T-helper 1 cell treated with Interleukin-12 subunit alpha and Interleukin-12 subunit beta and Interleukin-4 antibody, amounts not matched to agents 30 μg/mL and 1 μg/mL, for 36 hours (primary cell): ENCODE measurements at regions not wholly inside any gene's neighbourhood (a gene's known extent, or its start where the extent isn't known, plus 50 kb on each side); places are given as distances from the start of the nearest gene placed in this dataset.
"Not testable (repeated sequence)": the region's sequence is repeated elsewhere in the genome, so short reads cannot be mapped to it uniquely, and the experiment has no call there.

Experiments
- H3K27ac Mint-ChIP-seq: one replicate; pipeline ENCODE4 v1.8.0; 2021; ENCODE audit warnings: mild to moderate bottlenecking, mixed read lengths
- H3K27me3 Mint-ChIP-seq: one replicate; pipeline ENCODE4 v1.8.0; 2021; ENCODE audit warnings: low read depth, mixed read lengths
- H3K36me3 Mint-ChIP-seq: one replicate; pipeline ENCODE4 v1.8.0; 2021; ENCODE audit warnings: low read depth, mixed read lengths
- H3K4me1 Mint-ChIP-seq: one replicate; pipeline ENCODE4 v1.8.0; 2021; ENCODE audit warnings: low read depth, mixed read lengths
- H3K4me3 Mint-ChIP-seq: one replicate; pipeline ENCODE4 v1.8.0; 2021; ENCODE audit warnings: mild to moderate bottlenecking, moderate library complexity, mixed read lengths
- H3K9me3 Mint-ChIP-seq: one replicate; pipeline ENCODE4 v1.8.0; 2021; ENCODE audit warnings: mixed read lengths

DNA sequence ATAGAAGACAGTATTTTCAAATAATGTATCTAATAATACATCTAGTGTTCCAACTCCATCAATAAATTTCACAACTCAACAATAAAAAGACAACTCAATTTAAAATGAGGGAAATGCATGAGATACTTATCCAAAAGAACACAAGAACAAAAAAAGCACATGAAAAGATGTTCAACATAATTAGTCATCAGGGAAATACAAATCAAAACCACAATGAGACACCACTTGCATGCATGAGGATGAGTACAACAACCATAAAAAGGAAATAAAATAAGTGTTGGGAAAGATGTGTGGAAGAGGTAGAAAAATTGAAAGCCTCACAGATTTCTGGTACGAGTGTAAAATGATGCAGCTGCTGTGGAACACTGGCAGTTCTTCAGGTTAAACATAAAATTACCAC is 111.6 kb upstream of the PTPRZ1 start:
- no peaks in the 10 kb centered on the region for H3K9me3 Mint-ChIP-seq
- H3K36me3 Mint-ChIP-seq, result no peaks in the 10 kb centered on the region
- no peaks in the 10 kb centered on the region for H3K27me3 Mint-ChIP-seq
- H3K27ac Mint-ChIP-seq, result no peak overlapping the region
- no peaks in the 10 kb centered on the region for H3K4me1 Mint-ChIP-seq
- no peak overlapping the region for H3K4me3 Mint-ChIP-seq

DNA sequence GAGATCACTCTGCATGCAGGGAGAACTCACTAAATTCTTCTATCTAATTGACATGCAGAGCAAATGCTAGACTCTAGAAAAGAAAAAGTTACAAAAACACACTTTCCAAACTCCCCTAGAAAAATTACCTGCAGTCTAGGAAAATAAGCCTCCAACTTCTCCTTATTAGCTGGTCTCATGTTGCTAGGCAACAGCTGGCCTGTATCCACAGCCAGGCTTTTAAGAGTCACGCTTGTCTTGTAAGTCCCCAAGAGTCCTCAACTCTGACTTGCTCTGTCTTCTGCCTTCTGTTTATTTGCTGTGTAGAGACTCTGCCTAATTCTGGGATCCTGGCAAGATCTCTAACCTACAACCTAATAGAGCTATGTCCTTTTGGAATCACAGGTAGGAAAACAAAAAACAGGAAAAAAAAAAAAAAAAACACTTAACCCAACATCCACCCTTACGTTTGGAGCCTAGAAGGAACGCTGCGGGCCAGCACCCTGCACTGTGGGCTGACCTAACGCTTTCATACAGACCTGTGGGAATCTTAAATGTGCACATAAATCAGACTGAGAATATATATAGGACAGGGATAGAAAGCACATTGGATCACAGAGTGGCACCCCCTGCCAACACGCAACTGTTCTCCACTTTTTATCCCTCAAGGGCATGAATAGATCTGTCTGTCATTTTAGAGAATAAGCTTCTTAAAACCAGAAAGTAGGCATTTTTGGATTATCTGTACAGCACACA is 117.0 kb upstream of the PTPRZ1 start:
- no peak overlapping the region for H3K4me3 Mint-ChIP-seq
- no peak overlapping the region for H3K27ac Mint-ChIP-seq
- no peaks in the 10 kb centered on the region for H3K27me3 Mint-ChIP-seq
- H3K9me3 Mint-ChIP-seq, result no peaks in the 10 kb centered on the region
- H3K4me1 Mint-ChIP-seq, result no peaks in the 10 kb centered on the region
- no peaks in the 10 kb centered on the region for H3K36me3 Mint-ChIP-seq

DNA sequence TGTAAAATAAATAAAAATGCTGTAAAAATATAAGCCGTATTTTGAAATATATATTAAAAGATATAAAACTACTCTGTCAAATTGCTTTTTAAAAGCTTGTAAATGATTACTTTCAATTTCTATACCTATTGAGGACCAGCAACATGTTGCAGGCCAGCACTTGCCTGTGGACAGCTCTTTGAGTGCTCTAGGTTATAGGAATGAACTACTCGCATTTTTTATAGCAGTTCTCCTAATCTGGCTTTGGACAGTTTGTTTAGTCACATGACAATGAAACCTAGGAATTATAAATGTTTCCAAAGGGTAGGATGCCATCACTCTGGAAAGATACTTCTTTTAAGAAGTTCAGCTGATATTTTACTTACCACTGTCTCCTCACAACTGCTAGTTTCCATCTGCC is 117.7 kb upstream of the PTPRZ1 start:
- H3K27me3 Mint-ChIP-seq, result no peaks in the 10 kb centered on the region
- no peaks in the 10 kb centered on the region for H3K36me3 Mint-ChIP-seq
- H3K4me3 Mint-ChIP-seq, result no peak overlapping the region
- H3K9me3 Mint-ChIP-seq, result no peaks in the 10 kb centered on the region
- no peaks in the 10 kb centered on the region for H3K4me1 Mint-ChIP-seq
- no peak overlapping the region for H3K27ac Mint-ChIP-seq

DNA sequence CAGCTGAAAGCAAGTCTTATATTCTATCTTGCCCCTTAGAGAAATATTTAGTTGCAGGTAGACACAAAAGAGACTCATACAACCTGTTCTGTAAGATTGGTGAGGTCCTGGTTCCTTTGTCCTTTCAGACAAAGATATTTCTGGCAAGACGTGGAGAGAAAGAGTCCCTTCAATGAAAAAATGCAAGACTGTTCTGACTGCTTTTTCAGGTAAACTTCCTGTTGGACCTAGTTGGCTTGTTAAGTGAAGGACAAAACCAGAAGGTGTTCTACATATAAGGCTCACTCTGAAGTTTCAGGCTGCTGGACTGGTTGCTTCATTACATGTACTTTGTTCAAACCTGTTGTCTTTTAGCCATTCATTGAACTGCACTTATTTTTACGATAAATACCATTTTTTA is 119.0 kb upstream of the PTPRZ1 start:
- Mint-ChIP-seq H3K9me3 (no peaks in the 10 kb centered on the region), H3K36me3 (no peaks in the 10 kb centered on the region), H3K27ac (no peak overlapping the region), H3K4me1 (no peaks in the 10 kb centered on the region), H3K27me3 (no peaks in the 10 kb centered on the region), H3K4me3 (no peak overlapping the region)

DNA sequence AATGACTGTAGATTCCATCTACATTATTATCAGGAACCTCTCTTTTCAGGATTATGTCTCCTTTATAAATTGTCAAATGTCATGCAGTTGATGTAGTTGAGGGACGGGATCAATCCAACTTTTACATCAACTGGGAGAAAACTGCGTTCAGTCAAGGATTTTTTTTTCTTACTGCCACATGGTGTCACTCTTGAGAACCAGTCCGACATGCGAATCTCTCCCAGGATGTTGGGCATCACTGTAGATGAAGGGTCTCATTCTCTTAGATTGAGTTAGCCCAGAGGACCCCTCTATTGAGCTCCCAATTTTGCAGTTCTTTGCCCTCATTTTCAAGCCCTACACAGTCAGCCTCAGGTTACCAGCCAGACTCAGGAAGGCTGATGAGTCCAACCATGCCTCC is 120.3 kb upstream of the PTPRZ1 start:
- H3K36me3 Mint-ChIP-seq, result no peaks in the 10 kb centered on the region
- H3K27me3 Mint-ChIP-seq, result peaks cover 3% of the 10 kb centered on the region
- H3K27ac Mint-ChIP-seq, result no peak overlapping the region
- no peaks in the 10 kb centered on the region for H3K4me1 Mint-ChIP-seq
- no peaks in the 10 kb centered on the region for H3K9me3 Mint-ChIP-seq
- no peak overlapping the region for H3K4me3 Mint-ChIP-seq

DNA sequence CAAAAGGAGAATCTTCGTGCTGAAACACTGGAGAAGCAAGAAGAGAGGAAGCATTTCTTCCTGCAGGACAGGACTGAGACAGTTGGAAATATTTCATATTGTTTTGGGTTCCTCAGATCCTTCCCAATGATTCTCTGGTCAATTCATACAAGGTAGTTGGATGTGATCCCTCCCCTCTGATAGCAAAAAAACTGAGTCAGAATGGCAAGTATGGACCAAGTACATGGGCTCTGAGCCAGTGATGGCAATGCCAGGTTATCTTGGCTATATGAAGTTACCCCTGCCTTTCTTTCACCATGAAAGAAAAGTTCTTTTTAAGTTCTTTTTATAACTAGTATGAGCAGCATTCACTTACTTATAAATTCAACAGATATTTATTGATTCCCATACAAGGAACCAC is 124.4 kb upstream of the PTPRZ1 start:
- Mint-ChIP-seq H3K27me3 (peaks cover 3% of the 10 kb centered on the region), H3K9me3 (no peaks in the 10 kb centered on the region), H3K27ac (no peak overlapping the region), H3K36me3 (no peaks in the 10 kb centered on the region), H3K4me1 (no peaks in the 10 kb centered on the region), H3K4me3 (no peak overlapping the region)

- Mint-ChIP-seq H3K36me3 (no peaks in the 10 kb centered on the region), H3K27ac (no peak overlapping the region), H3K4me1 (no peaks in the 10 kb centered on the region), H3K4me3 (no peak overlapping the region), H3K9me3 (no peaks in the 10 kb centered on the region), H3K27me3 (peaks cover 3% of the 10 kb centered on the region)
Measured at GRCh38 chr7:121745856-121746255, 127.1 kb upstream of the PTPRZ1 start.

DNA sequence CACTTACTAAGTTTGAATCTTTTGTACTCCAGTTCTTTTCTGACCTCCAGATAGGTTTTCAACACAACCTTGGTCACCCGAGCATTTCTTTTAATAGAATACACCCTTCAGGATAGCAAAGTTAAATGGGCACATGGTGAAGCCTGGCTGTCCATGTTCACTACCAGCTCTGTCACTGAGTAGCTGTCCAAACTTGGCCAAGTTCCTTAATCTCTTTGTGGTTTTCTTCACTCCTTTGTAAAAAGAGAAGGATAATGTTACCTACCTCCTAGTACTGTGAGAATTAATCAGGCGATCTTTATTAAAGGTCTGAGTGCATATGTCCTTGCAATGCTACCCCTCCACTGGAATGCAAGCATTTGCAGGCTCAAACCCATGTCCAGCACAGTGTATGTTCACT is 128.1 kb upstream of the PTPRZ1 start:
- Mint-ChIP-seq H3K27me3 (peaks cover 3% of the 10 kb centered on the region), H3K27ac (no peak overlapping the region), H3K36me3 (no peaks in the 10 kb centered on the region), H3K9me3 (no peaks in the 10 kb centered on the region), H3K4me1 (no peaks in the 10 kb centered on the region), H3K4me3 (no peak overlapping the region)

DNA sequence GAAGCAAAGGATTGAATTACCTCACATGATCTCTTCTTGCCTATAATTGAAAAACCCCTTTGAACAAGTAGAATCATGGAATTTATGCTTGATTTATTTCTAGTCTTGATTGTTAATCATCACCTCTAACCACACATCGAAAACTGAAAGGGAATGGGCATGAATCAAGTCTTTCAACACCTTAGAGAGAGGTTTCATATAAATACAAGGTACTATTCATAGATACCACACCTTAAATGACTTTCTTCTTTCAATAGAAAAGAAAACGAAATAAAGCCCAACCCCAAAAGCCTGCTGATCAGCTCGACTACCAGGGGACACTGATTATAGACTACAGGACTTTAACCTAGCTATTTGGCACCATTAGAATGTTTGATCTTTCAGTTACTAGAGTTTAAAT is 128.6 kb upstream of the PTPRZ1 start:
- Mint-ChIP-seq H3K36me3 (no peaks in the 10 kb centered on the region), H3K4me1 (no peaks in the 10 kb centered on the region), H3K4me3 (no peak overlapping the region), H3K27ac (no peak overlapping the region), H3K27me3 (peaks cover 3% of the 10 kb centered on the region), H3K9me3 (no peaks in the 10 kb centered on the region)

DNA sequence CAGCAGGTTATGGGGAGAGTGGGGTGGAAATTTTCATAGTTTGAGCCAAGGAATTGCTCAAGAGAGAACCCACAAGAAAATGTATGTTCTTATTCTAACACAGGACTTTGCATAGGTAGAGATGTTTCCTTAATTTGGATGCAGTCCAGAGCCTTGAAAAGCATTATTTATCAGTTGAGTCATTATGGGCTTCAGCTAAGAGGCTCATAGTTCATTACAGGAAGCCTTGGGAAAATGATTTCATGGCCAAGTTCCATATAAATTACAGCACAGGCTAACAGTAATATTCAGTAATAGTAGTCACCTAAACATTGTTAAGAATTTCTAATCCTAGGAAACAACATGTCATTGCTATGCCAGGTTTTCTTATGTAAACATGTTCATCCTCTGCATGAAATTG is 131.1 kb upstream of the PTPRZ1 start:
- Mint-ChIP-seq H3K27ac (no peak overlapping the region), H3K4me3 (no peak overlapping the region), H3K27me3 (no peaks in the 10 kb centered on the region), H3K4me1 (no peaks in the 10 kb centered on the region), H3K9me3 (no peaks in the 10 kb centered on the region), H3K36me3 (no peaks in the 10 kb centered on the region)

DNA sequence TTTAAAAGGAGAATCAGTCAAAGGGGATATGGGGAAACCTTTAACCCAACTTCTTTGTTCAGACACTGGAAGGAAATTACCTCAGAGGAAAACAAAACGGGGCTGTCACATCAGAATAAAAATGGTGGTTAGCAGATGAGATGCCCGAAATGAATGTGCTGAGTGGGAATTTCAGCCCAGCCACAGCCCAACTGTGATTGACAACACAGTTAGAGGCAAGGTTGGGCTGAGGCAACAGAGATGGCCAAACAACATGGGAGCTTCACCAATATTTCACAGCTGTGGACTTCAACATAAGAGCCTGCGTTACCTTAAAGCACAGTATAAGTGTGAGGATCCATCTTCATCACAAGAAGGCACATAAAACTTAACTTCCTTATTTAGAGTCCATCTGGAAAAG is 133.5 kb upstream of the PTPRZ1 start:
- H3K9me3 Mint-ChIP-seq, result no peaks in the 10 kb centered on the region
- no peak overlapping the region for H3K4me3 Mint-ChIP-seq
- no peaks in the 10 kb centered on the region for H3K4me1 Mint-ChIP-seq
- no peaks in the 10 kb centered on the region for H3K27me3 Mint-ChIP-seq
- H3K27ac Mint-ChIP-seq, result no peak overlapping the region
- no peaks in the 10 kb centered on the region for H3K36me3 Mint-ChIP-seq

DNA sequence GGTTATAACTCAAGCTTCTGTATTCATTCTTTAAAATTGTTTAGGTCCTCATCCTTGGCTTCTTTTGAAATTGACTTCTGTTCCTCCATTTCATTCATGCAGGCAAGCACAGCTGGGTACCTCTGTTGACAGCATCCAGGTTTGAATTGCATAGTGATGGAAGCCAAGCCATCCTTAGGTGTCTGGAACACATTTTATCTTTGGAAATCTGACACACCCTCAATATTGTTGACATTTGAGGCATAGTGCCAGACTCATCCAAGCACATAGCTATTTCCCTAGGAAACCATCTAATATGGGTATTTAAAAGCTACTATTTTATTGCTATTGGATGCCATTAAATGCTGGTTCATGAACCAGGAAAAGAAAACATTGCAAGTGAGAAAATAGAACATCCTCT is 142.1 kb upstream of the PTPRZ1 start:
- H3K27ac Mint-ChIP-seq, result no peak overlapping the region
- peaks cover 10% of the 10 kb centered on the region for H3K9me3 Mint-ChIP-seq
- no peak overlapping the region for H3K4me3 Mint-ChIP-seq
- no peaks in the 10 kb centered on the region for H3K4me1 Mint-ChIP-seq
- no peaks in the 10 kb centered on the region for H3K27me3 Mint-ChIP-seq
- no peaks in the 10 kb centered on the region for H3K36me3 Mint-ChIP-seq

DNA sequence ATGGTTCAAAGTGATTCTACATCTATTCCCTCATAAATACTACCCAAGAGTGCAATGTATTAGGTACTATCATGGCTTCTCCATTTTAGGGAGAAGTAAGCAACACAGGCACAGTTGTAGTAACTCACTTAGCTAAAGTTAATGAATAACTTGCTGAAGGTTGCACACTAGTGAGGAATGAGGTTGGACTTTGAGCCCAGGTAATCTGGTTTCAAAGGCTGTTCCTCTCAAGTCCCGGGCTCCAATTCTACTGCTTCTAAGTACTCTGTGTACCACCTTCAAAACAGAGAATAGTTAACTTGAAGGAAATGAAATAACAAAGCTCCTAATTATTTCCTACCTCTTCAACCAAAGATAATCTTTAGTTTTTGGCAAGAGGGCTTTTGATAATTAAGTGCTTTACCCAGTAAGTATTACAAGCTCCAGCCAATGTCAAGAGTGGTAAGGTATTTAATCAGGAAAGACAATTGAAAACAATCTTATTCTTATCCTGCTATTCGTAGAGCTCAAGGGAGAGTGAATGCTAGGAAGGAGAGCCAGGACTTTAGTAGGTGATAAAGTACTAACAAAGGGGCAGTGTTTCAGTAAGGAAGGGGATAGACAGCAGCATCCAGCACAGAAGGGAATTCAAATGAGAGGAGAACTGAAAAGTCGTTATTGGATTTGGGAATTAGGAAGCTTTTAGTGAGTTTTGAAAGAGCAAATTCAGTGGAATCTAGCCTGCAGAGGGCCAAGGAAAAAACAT is 158.2 kb upstream of the PTPRZ1 start:
- Mint-ChIP-seq H3K4me1 (no peaks in the 10 kb centered on the region), H3K4me3 (no peak overlapping the region), H3K27ac (no peak overlapping the region), H3K9me3 (no peaks in the 10 kb centered on the region), H3K27me3 (no peaks in the 10 kb centered on the region), H3K36me3 (no peaks in the 10 kb centered on the region)

DNA sequence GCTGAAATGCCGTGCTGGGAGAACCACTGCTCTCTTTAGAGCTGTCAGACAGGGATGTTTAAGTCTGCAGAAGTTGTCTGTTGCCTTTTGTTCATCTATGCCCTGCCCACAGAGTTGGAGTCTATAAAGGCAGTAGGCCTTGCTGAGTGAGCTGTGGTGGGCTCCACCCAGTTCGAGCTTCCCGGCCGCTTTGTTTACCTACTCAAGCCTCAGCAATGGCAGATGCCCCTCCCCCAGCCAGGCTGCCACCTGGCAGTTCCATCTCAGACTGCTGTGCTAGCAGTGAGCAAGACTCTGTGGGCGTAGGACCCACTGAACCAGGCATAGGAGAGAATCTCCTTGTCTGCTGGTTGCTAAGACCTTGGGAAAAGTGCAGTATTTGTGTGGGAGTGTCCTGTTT is 160.0 kb upstream of the PTPRZ1 start:
- H3K9me3 Mint-ChIP-seq, H3K27me3 Mint-ChIP-seq, H3K4me3 Mint-ChIP-seq, H3K4me1 Mint-ChIP-seq, H3K36me3 Mint-ChIP-seq, H3K27ac Mint-ChIP-seq: not testable (repeated sequence)

DNA sequence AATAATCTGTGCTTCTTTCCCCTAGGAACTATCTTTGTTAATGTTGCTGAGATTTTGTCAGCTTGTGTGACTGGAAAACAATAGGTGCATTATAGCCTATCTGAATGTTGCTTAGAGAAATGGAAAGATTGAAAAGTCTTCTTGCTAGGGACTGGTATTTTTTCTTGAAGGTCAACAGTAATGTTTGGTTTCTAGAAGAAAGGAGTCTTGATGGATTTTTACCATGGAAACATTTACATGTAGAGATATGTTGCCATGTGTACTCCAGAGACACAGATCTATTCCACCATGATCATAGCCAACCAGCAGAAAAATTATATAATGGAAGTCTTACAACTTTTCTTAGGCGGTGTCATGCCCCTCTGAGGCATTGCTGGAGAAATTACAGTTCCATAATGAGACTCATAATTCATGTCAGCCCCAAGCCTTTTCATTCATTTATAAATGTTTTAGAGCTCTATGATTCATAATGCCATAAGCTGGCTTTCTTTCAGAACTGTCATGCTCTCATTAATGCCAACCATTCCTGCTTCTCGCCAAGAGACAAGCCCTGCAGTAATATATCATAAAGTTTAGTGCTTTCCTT is 175.1 kb upstream of the PTPRZ1 start:
- no peaks in the 10 kb centered on the region for H3K36me3 Mint-ChIP-seq
- no peak overlapping the region for H3K4me3 Mint-ChIP-seq
- no peaks in the 10 kb centered on the region for H3K27me3 Mint-ChIP-seq
- H3K9me3 Mint-ChIP-seq, result no peaks in the 10 kb centered on the region
- no peaks in the 10 kb centered on the region for H3K4me1 Mint-ChIP-seq
- H3K27ac Mint-ChIP-seq, result no peak overlapping the region
